Lung (tissue), 11 donors: ENCODE measurements at regions not wholly inside any gene's neighbourhood (a gene's known extent, or its start where the extent isn't known, plus 50 kb on each side); places are given as distances from the start of the nearest gene placed in this dataset.

Experiments used
- ATAC-seq: fragments of 200-7000 bp; cut with Tn5 transposase; one replicate; pipeline ENCODE4 v1.9.1; 2020; ENCODE audit warnings: moderate number of reproducible peaks; ENCODE audit not compliant: insufficient read depth, low FRiP score
- DNase-seq, 3 donors: peaks; one replicate each; pipeline ENCODE4 v3.0.0-alpha.2; 2013 to 2017
- H3K27ac ChIP-seq, 2 donors: one replicate each; pipeline ENCODE4 v1.5.1; 2013; ENCODE audit warnings: mild to moderate bottlenecking in 2 of 2, moderate library complexity in 2 of 2, control low read depth in 1 of 2, inconsistent platforms in 1 of 2, low read depth in 1 of 2, low read length in 1 of 2
- H3K27me3 ChIP-seq, 3 donors: one replicate each; pipeline ENCODE4 v1.5.1; 2013; ENCODE audit warnings: low read length in 2 of 3; ENCODE audit not compliant: control insufficient read depth in 3 of 3, insufficient read depth in 3 of 3
- H3K36me3 ChIP-seq, 4 donors: one replicate each; pipeline ENCODE4 v1.5.1; 2013; ENCODE audit warnings: low read length in 4 of 4, mild to moderate bottlenecking in 1 of 4, moderate library complexity in 1 of 4; ENCODE audit not compliant: control insufficient read depth in 4 of 4, insufficient read depth in 4 of 4
- H3K4me1 ChIP-seq, 5 donors: one replicate each; pipeline ENCODE4 v1.5.1; 2013; ENCODE audit warnings: low read length in 5 of 5, mild to moderate bottlenecking in 2 of 5, moderate library complexity in 1 of 5; ENCODE audit not compliant: control insufficient read depth in 5 of 5, insufficient read depth in 5 of 5
- H3K4me3 ChIP-seq: one replicate; pipeline ENCODE4 v1.5.1; 2013; ENCODE audit warnings: mild to moderate bottlenecking, control low read depth, moderate library complexity
- H3K9ac ChIP-seq, 2 donors: one replicate each; pipeline ENCODE4 v1.5.1; 2013; ENCODE audit warnings: low read length in 2 of 2, control low read depth in 1 of 2; ENCODE audit not compliant: insufficient read depth in 1 of 2
- H3K9me3 ChIP-seq, 4 donors: one replicate each; pipeline ENCODE4 v1.5.1; 2013; ENCODE audit warnings: low read length in 3 of 4, mild to moderate bottlenecking in 1 of 4, moderate library complexity in 1 of 4; ENCODE audit not compliant: control insufficient read depth in 4 of 4, insufficient read depth in 3 of 4
- CTCF ChIP-seq: IDR thresholded peaks from 2 replicates; pipeline ENCODE4 v1.5.1; 2012; ENCODE audit warnings: mild to moderate bottlenecking; ENCODE audit errors: control extremely low read depth, extremely low read depth
- WGBS, 2 donors: extraction: QIAGEN DNeasy Blood & Tissue Kit; methylation state at CpG; one replicate each; pipeline ENCODE4 v1.1.7; 2013; 5-methylcytosine and 5-hydroxymethylcytosine counted together
- donor health status: control.
- donor health status: control.
- donor health status: Bipolar disorder and iron deficiency.
- donor health status: healthy.
- donor health status: DM: yes; HTN: yes; CAD: no.

GRCh38 chr1:162982364-162982763, 86.8 kb upstream of the RGS4 start:
- no peak for ATAC-seq
- Histone ChIP-seq H3K4me3 (no peak overlapping the region), H3K36me3 (no peaks in the 10 kb centered on the region), H3K9ac (no peak overlapping the region), H3K27ac (no peak overlapping the region), H3K9me3 (no peaks in the 10 kb centered on the region), H3K27me3 (no peaks in the 10 kb centered on the region), H3K4me1 (no peaks in the 10 kb centered on the region)
- no peak for DNase-seq
- no peak for TF ChIP-seq CTCF

GRCh38 chr1:162977944-162978568, 91.1 kb upstream of the RGS4 start:
- DNase-seq (no peak), ATAC-seq (no peak)
- WGBS, 2 donors: 69 to 80% methylated on average over 8 of the region's 8 CpGs
- no peaks in the 10 kb centered on the region for H3K36me3 ChIP-seq
- H3K4me3 ChIP-seq: no peak overlapping the region
- H3K27me3 ChIP-seq: no peaks in the 10 kb centered on the region
- no peak overlapping the region for H3K9ac ChIP-seq
- H3K9me3 ChIP-seq: no peaks in the 10 kb centered on the region
- no peaks in the 10 kb centered on the region for H3K4me1 ChIP-seq
- TF ChIP-seq CTCF: no peak
- no peak overlapping the region for H3K27ac ChIP-seq

- TF ChIP-seq CTCF: no peak
- no peaks in the 10 kb centered on the region for H3K4me1 ChIP-seq
- H3K9me3 ChIP-seq: no peaks in the 10 kb centered on the region
- DNase-seq (peak in 1 of 3 donors; percentile 6), ATAC-seq (no peak)
- no peaks in the 10 kb centered on the region for H3K36me3 ChIP-seq
- H3K27me3 ChIP-seq: no peaks in the 10 kb centered on the region
- H3K27ac ChIP-seq: no peak overlapping the region
- WGBS, 2 donors: 67 to 95% methylated on average over 3 of the region's 3 CpGs
- no peak overlapping the region for H3K9ac ChIP-seq
- H3K4me3 ChIP-seq: no peak overlapping the region
These were observed 92.5 kb upstream of the RGS4 start for GRCh38 chr1:162976628-162977027.

GRCh38 chr1:162974810-162975209, 94.4 kb upstream of the RGS4 start:
- no peak overlapping the region for H3K4me3 ChIP-seq
- ATAC-seq (no peak), DNase-seq (no peak)
- H3K9me3 ChIP-seq: no peaks in the 10 kb centered on the region
- no peaks in the 10 kb centered on the region for H3K36me3 ChIP-seq
- no peak for TF ChIP-seq CTCF
- no peak overlapping the region for H3K9ac ChIP-seq
- no peaks in the 10 kb centered on the region for H3K4me1 ChIP-seq
- no peaks in the 10 kb centered on the region for H3K27me3 ChIP-seq
- no peak overlapping the region for H3K27ac ChIP-seq
